HCT116 (cell line): ENCODE measurements at regions not wholly inside any gene's neighbourhood (a gene's known extent, or its start where the extent isn't known, plus 50 kb on each side); places are given as distances from the start of the nearest gene placed in this dataset.

ENCODE experiments used
- ATAC-seq: fragments of 200-7000 bp; cut with Tn5 transposase; 2 replicates; pipeline ENCODE4 v1.9.1; 2020; ENCODE audit warnings: mild to moderate bottlenecking, moderate library complexity
- BruUV-seq: library from RNA; stranded (reverse); fragments of 400-500 nt; replicated peaks from 2 replicates; lab custom pipeline; 2021; lab: Mats Ljungman, UMichigan
- CTCF ChIA-PET: fragments of 300-600 bp; sonication (Branson Sonifier 250); formaldehyde crosslinking; loops from one replicate; lab custom pipeline; 2021; ENCODE audit warnings: antibody characterized with exemption; lab: Charles Lee
- POLR2A ChIA-PET: fragments of 300-600, 350-600 bp; sonication (Branson Sonifier 250); formaldehyde crosslinking; loops from one replicate; lab custom pipeline; 2021; ENCODE audit warnings: antibody characterized with exemption; lab: Charles Lee
- RAD21 ChIA-PET, 2 experiments: fragments of 300-600 bp; sonication (Branson Sonifier 250); formaldehyde crosslinking; loops; one replicate each; lab custom pipeline; 2023; ENCODE audit warnings: low total read pairs in 2 of 2; ENCODE audit not compliant: uncharacterized antibody in 2 of 2, unreplicated experiment in 2 of 2, low non-redundant PET in 1 of 2; lab: Charles Lee
- DNase-seq: peaks from one replicate; pipeline ENCODE4 v3.0.0-alpha.2; 2010; ENCODE audit warnings: low read depth, low spot score
- H2AFZ ChIP-seq: fragments of 200-600 bp; shearing (Covaris generic), sonication (generic); 2 replicates; pipeline ENCODE4 v1.6.1; 2017; ENCODE audit warnings: low read depth, mixed run types, mixed read lengths, antibody characterized with exemption, low read length; ENCODE audit not compliant: poor library complexity, severe bottlenecking
- H3K27ac ChIP-seq: 2 replicates; pipeline ENCODE4 v1.5.1; 2012; ENCODE audit warnings: low read depth, low read length
- H3K27me3 ChIP-seq: fragments of 200-600 bp; sonication (generic); 2 replicates; pipeline ENCODE4 v1.6.1; 2016; ENCODE audit warnings: mixed run types, low read length, mixed read lengths; ENCODE audit not compliant: insufficient read depth
- H3K36me3 ChIP-seq, 2 experiments: fragments of 200-500 bp in 1 of 2; fragments of 200-600 bp in 1 of 2; sonication (Bioruptor generic) in 1 of 2; sonication (generic) in 1 of 2; 2 replicates each; pipeline versions ENCODE4 v1.5.1 to v1.6.1; 2014 to 2016; ENCODE audit warnings: low read length in 2 of 2, inconsistent platforms in 1 of 2, mixed read lengths in 1 of 2, mixed run types in 1 of 2; ENCODE audit not compliant: insufficient read depth in 2 of 2, control insufficient read depth in 1 of 2
- H3K4me1 ChIP-seq, 2 experiments: fragments of 200-600 bp in 1 of 2; sonication (generic) in 1 of 2; 2 replicates each; pipeline versions ENCODE4 v1.5.1 to v1.6.1; 2012 to 2017; ENCODE audit warnings: low read length in 2 of 2, inconsistent platforms in 1 of 2, mild to moderate bottlenecking in 1 of 2, mixed read lengths in 1 of 2, mixed run types in 1 of 2, moderate library complexity in 1 of 2; ENCODE audit not compliant: insufficient read depth in 2 of 2, control insufficient read depth in 1 of 2
- H3K4me2 ChIP-seq: fragments of 200-600 bp; sonication (generic); 2 replicates; pipeline ENCODE4 v1.6.1; 2017; ENCODE audit warnings: mixed run types, low read length, mixed read lengths
- H3K4me3 ChIP-seq, 2 experiments: fragments of 200-600 bp in 1 of 2; sonication (generic) in 1 of 2; replicated peaks in 1 of 2; 2 replicates each; pipeline ENCODE4 v1.5.1; 2011 to 2016; ENCODE audit warnings: low read length in 2 of 2, control low read depth in 1 of 2, low read depth in 1 of 2, mild to moderate bottlenecking in 1 of 2, mixed read lengths in 1 of 2, mixed run types in 1 of 2
- H3K79me2 ChIP-seq: fragments of 200-600 bp; sonication (generic); 2 replicates; pipeline ENCODE4 v1.6.1; 2017; ENCODE audit warnings: mild to moderate bottlenecking, mixed run types, low read length, moderate library complexity, mixed read lengths; ENCODE audit not compliant: insufficient read depth
- H3K9ac ChIP-seq: fragments of 200-600 bp; sonication (generic); 2 replicates; pipeline ENCODE4 v1.6.1; 2016; ENCODE audit warnings: low read length, mixed read lengths
- H3K9me2 ChIP-seq: fragments of 200-600 bp; sonication (generic), shearing (Covaris generic); 2 replicates; pipeline ENCODE4 v1.6.1; 2017; ENCODE audit warnings: mixed run types, mild to moderate bottlenecking, moderate library complexity; ENCODE audit not compliant: insufficient read depth
- H3K9me3 ChIP-seq, 2 experiments: fragments of 200-500 bp in 1 of 2; fragments of 200-600 bp in 1 of 2; sonication (Bioruptor generic) in 1 of 2; sonication (generic) in 1 of 2; 2 replicates each; pipeline ENCODE4 v1.6.1; 2014 to 2017; ENCODE audit warnings: low read length in 2 of 2, mixed read lengths in 2 of 2, inconsistent platforms in 1 of 2, low read depth in 1 of 2, mild to moderate bottlenecking in 1 of 2, mixed run types in 1 of 2, moderate library complexity in 1 of 2; ENCODE audit not compliant: control insufficient read depth in 1 of 2, insufficient read depth in 1 of 2
- H4K20me1 ChIP-seq: fragments of 200-600 bp; sonication (generic), shearing (Covaris generic); 2 replicates; pipeline ENCODE4 v1.6.1; 2017; ENCODE audit warnings: mixed run types, mild to moderate bottlenecking, moderate library complexity; ENCODE audit not compliant: insufficient read depth
- ATF3 ChIP-seq: IDR thresholded peaks from 2 replicates; pipeline ENCODE4 v1.6.1; 2012
- EGR1 ChIP-seq: IDR thresholded peaks from 2 replicates; pipeline ENCODE4 v1.6.1; 2012; ENCODE audit warnings: low read depth
- EZH2 ChIP-seq: fragments of 200-600 bp; sonication (generic); IDR thresholded peaks from 2 replicates; pipeline ENCODE4 v1.6.1; 2017; ENCODE audit warnings: antibody characterized with exemption, mixed run types
- FOSL1 ChIP-seq: IDR thresholded peaks from 2 replicates; pipeline ENCODE4 v1.6.1; 2012; ENCODE audit warnings: low read depth
- JUND ChIP-seq: IDR thresholded peaks from 2 replicates; pipeline ENCODE4 v1.6.1; 2012
- MAX ChIP-seq: IDR thresholded peaks from 2 replicates; pipeline ENCODE4 v1.6.1; 2012
- POLR2AphosphoS5 ChIP-seq: IDR thresholded peaks from 2 replicates; pipeline ENCODE4 v1.6.1; 2011; ENCODE audit warnings: mild to moderate bottlenecking, low read depth, low read length, moderate library complexity
- SP1 ChIP-seq: IDR thresholded peaks from 2 replicates; pipeline ENCODE4 v1.6.1; 2012; ENCODE audit warnings: low read depth
- YY1 ChIP-seq: IDR thresholded peaks from 2 replicates; pipeline ENCODE4 v1.6.1; 2011; ENCODE audit warnings: low read length, low read depth, moderate library complexity, mild to moderate bottlenecking; ENCODE audit not compliant: insufficient replicate concordance; ENCODE audit errors: extremely low read depth
- ZFX ChIP-seq: fragments of 450-650 bp; IDR thresholded peaks from 2 replicates; pipeline ENCODE4 v1.6.1; 2017
- ZNF274 ChIP-seq: fragments of 200-500 bp; sonication (Bioruptor generic); IDR thresholded peaks from 2 replicates; pipeline ENCODE4 v1.6.1; 2014; ENCODE audit warnings: mild to moderate bottlenecking, low read depth, low read length, inconsistent platforms
- intact Hi-C: fragments of 100-400 bp; cut with micrococcal nuclease; formaldehyde crosslinking; loops from 2 replicates; pipeline ENCODE4 v1.10.0; 2022

GRCh38 chr2:155026651-155027174 is 328.2 kb downstream of the KCNJ3 start:
- Histone ChIP-seq H3K4me2 (no peak overlapping the region), H3K27me3 (no peaks in the 10 kb centered on the region), H3K79me2 (no peaks in the 10 kb centered on the region), H3K9me3 (no peaks in the 10 kb centered on the region), H2AFZ (no peak overlapping the region), H3K4me1 (no peaks in the 10 kb centered on the region), H4K20me1 (no peaks in the 10 kb centered on the region), H3K36me3 (no peaks in the 10 kb centered on the region), H3K4me3 (no peak overlapping the region), H3K9me2 (no peaks in the 10 kb centered on the region), H3K9ac (no peak overlapping the region), H3K27ac (no peak overlapping the region)
- ATAC-seq: no peak
- CTCF ChIA-PET: no interaction called here
- RAD21 ChIA-PET: no interaction called here
- no peak for DNase-seq
- BruUV-seq: no TSS peak
- POLR2A ChIA-PET: no interaction called here
- TF ChIP-seq EGR1 (no peak), ZFX (no peak), YY1 (no peak), EZH2 (no peak), ATF3 (no peak), FOSL1 (no peak), POLR2AphosphoS5 (no peak), ZNF274 (no peak)
- intact Hi-C loops: no loop called here

GRCh38 chr2:155023674-155024073 is 325.2 kb downstream of the KCNJ3 start:
- Histone ChIP-seq H3K27ac (no peak overlapping the region), H3K27me3 (no peaks in the 10 kb centered on the region), H3K9ac (no peak overlapping the region), H3K4me3 (no peak overlapping the region), H3K79me2 (no peaks in the 10 kb centered on the region), H2AFZ (no peak overlapping the region), H3K4me1 (no peaks in the 10 kb centered on the region), H3K4me2 (no peak overlapping the region), H3K9me2 (no peaks in the 10 kb centered on the region), H3K9me3 (no peaks in the 10 kb centered on the region), H3K36me3 (no peaks in the 10 kb centered on the region), H4K20me1 (no peaks in the 10 kb centered on the region)
- CTCF ChIA-PET: no interaction called here
- TF ChIP-seq MAX (no peak), JUND (no peak), SP1 (no peak), FOSL1 (no peak)
- intact Hi-C loops: no loop called here
- ATAC-seq: no peak
- BruUV-seq: no TSS peak
- POLR2A ChIA-PET: no interaction called here
- RAD21 ChIA-PET: no interaction called here
- no peak for DNase-seq
